GM19240 (cell line): ENCODE measurements at regions not wholly inside any gene's neighbourhood (a gene's known extent, or its start where the extent isn't known, plus 50 kb on each side); places are given as distances from the start of the nearest gene placed in this dataset.

Experiments used
- DNase-seq: peaks from one replicate; pipeline ENCODE4 v3.0.0; 2011; ENCODE audit warnings: low spot score; ENCODE audit not compliant: insufficient read length

GRCh38 chr2:12201369-12201768, 454.9 kb downstream of the LPIN1 start:
- DNase-seq, result no peak

DNA sequence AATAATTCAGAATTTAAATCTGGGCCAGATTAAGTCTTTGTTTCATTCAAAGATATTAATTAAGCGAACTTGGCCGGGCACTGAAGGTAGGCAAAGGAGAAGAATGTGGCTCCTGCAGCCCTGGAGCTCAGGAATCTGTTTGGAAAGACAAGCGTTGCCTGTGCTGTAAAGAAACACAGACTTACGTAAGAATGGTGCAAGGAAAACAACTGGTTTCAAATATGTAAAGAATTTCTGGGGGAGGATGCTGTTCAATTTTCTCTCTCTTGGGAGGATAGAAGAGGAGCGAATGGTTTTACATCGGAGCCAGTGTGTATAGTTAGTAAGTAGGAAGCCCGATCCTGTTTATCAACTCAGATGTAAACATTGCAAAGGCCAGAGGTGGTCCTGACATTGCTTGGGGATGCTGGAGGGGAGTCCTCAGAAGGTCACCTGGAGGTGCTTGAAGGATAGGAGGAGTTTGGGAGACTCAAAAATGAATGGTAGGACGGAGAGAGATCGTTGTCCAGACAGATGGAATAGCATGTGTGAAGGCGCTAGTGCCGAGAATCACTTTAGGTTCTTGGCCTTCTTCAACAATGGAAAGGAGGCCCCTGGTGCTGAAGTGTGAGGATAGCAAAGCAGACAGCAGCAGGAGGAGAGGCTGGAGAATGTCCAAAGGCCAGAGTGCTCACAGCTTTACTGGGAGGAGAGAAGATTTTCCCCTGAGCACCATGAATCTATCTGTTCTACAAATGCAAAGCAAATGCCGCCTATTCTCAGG, 456.1 kb downstream of the LPIN1 start:
- DNase-seq, result no peak

DNA sequence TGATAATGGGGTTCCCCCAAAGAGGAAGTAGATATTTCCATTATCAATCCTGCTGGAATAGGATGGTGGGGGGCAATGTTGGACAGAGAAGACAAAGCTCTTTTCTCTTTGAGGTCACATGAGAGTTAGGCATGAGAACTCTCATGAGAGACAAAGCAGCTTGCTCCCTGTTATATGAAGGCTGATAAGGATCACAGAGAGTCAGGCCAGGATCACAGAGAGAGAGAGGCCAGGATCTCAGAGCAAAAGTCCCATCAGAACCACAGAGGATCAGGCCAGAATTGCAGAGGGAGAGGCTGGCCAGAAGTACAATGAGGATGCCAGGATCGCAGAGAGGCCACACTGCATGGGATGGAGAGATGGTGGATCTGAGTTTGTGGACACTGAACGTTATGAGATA, 457.1 kb downstream of the LPIN1 start:
- DNase-seq, result no peak

GRCh38 chr2:12205086-12205485, 458.7 kb downstream of the LPIN1 start:
- no peak for DNase-seq

GRCh38 chr2:12207491-12207890, 461.1 kb downstream of the LPIN1 start:
- no peak for DNase-seq

GRCh38 chr2:12210016-12210933, 463.8 kb downstream of the LPIN1 start:
- no peak for DNase-seq

DNA sequence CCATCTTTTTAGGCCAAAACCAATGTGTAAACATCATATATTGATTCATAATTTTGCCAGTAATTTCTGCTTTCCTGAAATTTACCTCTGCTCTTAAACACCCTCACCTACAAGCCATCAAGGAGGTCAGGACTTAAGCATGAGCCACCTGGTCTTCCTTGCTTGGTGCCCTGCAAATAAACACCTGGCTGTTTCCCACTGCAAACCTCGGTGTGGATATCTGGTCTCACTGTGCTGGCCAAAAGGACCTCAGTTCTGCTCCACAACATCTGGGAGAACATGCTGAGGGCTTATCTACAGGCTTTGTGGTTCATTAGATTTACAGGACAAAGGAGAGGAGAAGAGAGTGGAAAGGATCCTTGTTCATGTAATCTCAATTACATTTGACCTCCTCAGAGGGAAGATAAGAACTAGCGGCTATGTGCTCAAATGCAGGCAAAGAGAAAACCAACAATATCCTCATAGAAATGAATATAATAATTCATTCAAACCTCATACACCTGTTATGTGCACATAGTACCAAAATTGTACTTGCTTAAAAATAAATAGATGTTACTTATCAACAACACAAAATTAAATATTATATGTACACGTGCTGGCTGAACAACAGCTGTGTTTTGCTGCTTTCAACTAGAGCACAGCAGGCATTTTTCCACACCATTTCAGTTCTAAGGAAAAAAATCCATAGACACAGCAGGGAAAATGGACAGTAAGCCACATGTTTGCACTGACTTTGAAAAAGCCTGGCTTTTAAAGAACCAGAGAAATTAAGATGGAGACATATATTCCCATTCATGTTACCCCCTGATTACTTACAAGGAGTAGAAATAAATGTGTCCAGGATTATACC, 465.1 kb downstream of the LPIN1 start:
- DNase-seq, result no peak

GRCh38 chr2:12212841-12213597, 466.6 kb downstream of the LPIN1 start:
- DNase-seq, result no peak

- DNase-seq, result no peak
Observed at GRCh38 chr2:12217175-12217574, 470.7 kb downstream of the LPIN1 start.

GRCh38 chr2:12219761-12220160, 473.3 kb downstream of the LPIN1 start:
- no peak for DNase-seq

- DNase-seq, result no peak
Observed at GRCh38 chr2:12221584-12221983, 475.2 kb downstream of the LPIN1 start.

GRCh38 chr2:12222554-12222953, 476.1 kb downstream of the LPIN1 start:
- DNase-seq, result no peak

GRCh38 chr2:12223732-12224131, 477.3 kb downstream of the LPIN1 start:
- no peak for DNase-seq

DNA sequence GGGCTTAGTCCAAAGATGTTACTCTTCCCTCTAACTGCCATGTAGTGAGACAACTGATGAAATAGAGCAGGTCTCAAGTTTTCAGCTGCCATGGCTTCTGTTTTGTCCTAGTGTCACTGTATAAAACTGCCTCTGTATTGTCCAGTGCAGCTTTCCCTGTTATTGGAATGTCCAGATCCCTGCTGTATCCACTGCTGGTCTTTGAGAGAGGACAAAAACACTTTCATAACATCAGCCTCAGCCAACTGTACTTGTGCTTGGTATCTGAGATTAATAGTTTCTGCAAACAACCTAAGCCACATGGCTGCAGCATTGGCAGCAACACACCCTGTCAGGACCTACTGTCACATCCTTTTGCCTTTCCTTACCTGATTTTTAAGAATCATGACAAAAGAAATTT, 480.2 kb downstream of the LPIN1 start:
- DNase-seq, result no peak

GRCh38 chr2:12227941-12228608, 481.6 kb downstream of the LPIN1 start:
- no peak for DNase-seq

DNA sequence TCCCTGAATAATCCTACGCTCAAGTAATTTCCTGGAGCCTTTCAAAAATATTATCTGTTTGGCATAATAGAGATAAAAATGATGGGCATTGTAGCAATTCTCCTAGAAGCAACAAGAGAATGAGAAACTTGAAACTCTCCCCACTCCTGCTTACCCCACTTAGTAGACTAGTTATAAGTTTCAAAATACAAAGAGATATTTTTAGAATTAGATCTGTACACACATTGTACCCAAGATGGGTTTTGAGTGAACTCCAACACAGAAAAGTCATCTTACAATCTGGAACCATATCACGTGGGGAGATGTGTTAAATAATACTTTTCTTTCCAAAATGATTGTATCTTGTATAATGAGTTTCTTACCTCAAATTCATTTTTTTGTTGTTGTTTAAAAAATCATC, 484.9 kb downstream of the LPIN1 start:
- DNase-seq, result no peak

DNA sequence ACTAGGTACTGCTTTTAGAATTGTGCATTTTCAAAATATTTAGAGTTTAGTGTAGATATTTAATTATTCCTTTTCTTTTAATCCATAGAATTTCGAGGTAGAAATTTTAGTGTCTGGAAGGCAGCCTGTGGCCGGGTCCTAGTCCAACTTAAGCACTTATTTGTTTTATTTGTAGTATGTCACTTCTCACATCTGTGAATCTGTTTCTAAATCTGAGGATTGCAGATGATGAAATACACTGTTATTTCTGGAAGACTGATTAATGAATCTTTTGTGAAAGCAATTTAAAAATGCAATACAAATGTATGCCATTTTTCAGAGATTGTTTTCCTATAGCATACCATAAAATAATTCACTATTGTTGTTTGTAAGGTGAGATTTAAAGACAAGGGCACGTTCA, 483.9 kb upstream of the TRIB2 start:
- DNase-seq, result no peak

- no peak for DNase-seq
Observed at GRCh38 chr2:12236136-12236844, 480.4 kb upstream of the TRIB2 start.

- DNase-seq, result no peak
Observed at GRCh38 chr2:12240206-12240605, 476.5 kb upstream of the TRIB2 start.

- DNase-seq, result no peak
Observed at GRCh38 chr2:12243381-12243780, 473.4 kb upstream of the TRIB2 start.
